GM12874 (cell line): ENCODE measurements at regions not wholly inside any gene's neighbourhood (a gene's known extent, or its start where the extent isn't known, plus 50 kb on each side); places are given as distances from the start of the nearest gene placed in this dataset.

Source experiments
- TF ChIP-seq, protein P1 (sequence below): IDR thresholded peaks from 2 replicates; pipeline ENCODE4 v1.5.1; 2011; ENCODE audit warnings: low read depth, mild to moderate bottlenecking, control low read depth, low read length, moderate library complexity; ENCODE audit not compliant: insufficient read depth

DNA sequence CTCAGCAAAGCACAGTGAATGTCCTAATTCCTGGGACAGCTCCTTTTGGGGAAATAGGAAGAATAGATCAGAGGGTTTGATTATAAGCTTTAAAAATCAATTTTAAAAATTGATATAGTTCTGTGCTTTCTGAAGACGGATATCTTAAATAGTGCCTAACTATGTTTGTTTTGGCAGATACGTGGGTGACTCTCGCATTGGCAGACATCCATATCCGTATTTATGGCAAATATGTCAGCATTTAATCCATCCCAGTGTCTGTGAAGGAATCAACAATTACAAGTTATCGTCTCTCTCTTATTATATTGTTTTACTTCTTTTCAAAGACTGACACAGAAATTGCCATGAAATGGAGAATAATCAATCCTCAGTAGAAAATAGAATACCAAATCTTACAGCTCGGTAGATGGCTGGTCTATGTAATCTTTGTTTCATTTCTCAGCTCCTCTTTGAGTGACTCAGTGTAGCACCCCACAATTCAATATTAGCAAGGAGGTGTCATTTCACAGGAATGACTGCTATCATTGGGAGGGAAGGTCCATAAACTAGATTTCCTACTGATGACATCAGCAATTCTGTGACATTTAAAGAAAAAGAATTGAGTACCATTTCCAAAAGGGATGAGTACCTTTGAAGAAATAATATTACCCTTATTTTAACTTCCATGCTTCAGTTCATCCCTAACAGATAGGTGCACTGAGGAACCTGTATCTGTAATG lies 186.4 kb upstream of the NFE2L3 start:
- TF ChIP-seq, protein P1, sequence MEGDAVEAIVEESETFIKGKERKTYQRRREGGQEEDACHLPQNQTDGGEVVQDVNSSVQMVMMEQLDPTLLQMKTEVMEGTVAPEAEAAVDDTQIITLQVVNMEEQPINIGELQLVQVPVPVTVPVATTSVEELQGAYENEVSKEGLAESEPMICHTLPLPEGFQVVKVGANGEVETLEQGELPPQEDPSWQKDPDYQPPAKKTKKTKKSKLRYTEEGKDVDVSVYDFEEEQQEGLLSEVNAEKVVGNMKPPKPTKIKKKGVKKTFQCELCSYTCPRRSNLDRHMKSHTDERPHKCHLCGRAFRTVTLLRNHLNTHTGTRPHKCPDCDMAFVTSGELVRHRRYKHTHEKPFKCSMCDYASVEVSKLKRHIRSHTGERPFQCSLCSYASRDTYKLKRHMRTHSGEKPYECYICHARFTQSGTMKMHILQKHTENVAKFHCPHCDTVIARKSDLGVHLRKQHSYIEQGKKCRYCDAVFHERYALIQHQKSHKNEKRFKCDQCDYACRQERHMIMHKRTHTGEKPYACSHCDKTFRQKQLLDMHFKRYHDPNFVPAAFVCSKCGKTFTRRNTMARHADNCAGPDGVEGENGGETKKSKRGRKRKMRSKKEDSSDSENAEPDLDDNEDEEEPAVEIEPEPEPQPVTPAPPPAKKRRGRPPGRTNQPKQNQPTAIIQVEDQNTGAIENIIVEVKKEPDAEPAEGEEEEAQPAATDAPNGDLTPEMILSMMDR = no peak

DNA sequence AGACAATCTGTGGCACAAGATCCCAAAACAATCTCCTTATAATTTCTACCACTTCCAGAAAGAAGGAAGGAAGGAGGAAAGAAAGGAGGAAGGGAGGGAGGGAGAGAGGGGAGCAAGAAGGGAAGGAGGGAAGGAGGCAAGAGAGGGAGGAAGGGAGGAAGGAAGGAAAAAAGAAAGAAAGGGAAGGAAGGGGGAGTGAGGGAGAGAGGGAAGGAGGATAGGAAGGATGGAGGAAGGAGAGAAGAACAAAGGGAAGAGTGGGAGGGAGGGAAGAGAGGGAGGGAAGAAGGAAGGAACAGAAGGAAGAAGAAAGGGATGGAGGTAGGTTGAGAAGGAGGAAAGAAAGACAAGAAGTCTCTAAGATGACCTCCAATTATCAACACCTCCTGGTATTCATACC lies 185.5 kb upstream of the NFE2L3 start:
- TF ChIP-seq, protein P1 = no peak

DNA sequence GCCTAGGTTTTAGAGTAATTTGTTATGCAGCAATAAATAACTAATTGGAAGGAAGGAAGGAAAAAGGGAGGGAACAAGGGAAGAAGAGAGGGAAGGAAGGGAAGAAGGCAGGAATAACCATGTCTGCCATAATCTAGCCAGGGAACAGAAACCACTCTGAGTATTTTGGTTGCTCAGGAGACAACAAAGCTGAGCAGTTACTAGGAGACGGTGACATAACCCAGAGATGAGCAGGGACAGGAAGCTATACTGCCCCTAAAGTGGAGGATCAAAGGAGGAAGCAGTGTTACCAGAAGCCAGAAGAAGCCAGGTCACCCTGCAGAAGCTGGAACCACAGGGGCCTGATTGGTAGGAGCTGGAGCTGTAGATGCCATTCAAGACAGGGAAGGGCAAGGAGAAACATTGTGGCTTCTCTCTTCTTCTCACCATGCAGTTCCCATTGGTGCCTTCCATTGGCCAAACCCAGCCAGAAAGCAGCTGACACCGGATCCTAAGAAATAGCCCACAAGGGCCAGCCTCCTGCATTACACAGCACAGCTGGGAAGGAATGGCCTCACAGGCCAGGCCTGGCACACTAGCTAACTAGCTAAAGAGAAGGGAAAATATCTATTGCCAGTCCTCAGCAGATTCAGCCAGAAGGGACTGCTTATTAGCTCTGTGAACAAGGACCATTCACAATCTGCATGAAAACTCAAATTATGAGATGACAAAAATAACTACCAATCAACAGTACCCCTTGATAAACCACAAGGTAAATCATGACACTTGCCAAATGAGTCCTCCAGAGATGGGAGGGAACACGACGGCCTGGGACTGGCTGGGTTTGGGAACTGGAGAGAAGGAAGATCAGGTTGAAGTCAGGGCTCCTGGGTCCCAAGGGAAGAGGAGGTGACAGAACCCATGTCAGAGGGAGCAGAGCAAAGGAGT lies 184.5 kb upstream of the NFE2L3 start:
- TF ChIP-seq, protein P1 = no peak

DNA sequence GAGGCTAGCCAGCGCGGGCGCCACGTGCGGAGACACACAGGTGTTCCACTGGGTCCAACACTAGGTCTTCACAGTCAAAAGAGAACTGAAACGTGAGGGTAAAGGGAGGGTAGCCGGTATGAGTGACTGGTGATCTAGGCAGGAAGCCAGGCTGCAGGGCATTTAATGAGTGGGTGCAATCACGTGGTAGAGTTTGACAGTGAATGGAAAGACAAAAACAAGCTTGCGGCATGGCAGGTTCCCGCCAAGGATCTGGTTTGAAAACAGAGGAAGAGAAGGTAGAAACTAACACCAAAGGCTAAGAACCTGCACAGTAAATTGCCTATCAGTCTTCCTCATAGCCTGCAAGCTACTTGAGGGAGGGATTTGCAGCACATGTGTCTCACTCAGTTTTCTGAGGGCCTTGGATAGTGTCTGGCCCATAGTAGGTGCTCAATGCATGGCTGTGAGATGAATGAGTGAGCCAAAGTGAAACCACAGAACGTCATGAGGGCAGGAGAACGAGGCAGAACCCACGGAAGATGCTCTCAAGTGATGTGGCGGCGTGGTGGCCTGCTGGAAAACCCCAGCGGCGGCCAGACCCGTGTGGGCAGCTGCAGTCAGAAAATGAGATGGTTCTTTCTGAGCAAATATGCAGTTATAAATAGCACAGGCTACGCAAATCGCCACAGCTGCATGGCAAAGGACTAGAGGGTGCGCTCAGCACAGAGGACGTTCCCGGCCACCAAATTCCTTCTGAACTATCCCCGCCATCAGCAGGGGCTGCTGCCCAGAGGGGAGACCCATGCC lies 183.6 kb upstream of the NFE2L3 start:
- TF ChIP-seq, protein P1 = no peak

DNA sequence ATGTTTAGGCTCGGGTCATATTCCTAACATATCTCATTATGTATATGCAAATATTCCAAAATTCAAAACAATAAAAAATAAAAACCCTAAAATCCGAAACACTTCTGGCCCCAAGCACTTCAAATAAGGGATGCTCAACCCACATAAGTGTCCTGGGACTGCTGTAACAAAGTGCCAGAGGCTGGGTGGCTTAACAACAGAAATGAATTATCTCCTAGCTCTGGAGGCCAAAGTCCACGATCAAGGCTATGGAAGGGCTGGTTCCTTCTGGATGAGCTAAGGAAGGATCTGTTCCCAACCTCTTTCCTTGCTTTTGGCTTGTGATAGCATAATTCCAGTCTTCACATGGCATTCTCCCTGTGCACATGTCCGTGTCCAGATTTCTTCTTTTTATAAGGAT lies 181.6 kb upstream of the NFE2L3 start:
- TF ChIP-seq, protein P1 = no peak

DNA sequence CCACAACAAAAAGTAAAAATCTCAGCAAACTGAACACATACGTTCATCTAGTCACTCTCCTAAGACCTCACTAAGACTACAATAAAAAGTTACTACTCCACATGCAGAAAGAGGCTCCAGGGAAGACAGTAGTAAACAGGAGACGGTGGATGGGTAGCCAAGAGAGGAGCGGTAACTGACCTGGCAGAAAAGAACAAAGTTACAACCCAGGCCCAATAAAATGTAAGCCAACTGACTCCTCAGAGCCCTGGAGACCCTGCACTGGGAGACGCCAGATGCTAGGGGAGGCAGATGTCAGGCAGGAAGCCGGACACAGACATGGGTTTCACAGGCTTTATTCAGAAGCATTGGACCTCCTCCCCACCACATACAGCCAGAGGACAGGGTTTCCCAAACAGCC lies 181.1 kb upstream of the NFE2L3 start:
- TF ChIP-seq, protein P1 = no peak

DNA sequence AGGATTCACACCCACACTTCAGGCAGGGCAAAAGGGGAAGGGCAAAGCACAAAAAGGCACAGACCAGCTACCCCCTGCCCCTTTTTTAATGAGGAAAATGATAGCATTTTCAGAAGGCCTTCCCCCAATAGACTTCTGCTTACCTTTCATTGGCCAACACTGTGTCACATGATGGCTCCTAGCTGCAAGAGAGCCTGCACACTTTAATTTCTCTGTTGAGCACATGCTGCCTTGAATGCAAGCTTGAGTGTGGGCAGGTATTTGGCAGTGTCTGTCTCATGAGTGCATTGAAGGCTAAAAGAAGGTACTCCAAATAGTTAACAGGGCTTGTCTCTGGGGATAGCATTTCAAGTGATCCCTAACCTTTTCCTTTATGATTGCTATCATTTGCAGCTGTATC lies 175.4 kb upstream of the NFE2L3 start:
- TF ChIP-seq, protein P1 = no peak
